MM.1S (cell line): ENCODE measurements at regions not wholly inside any gene's neighbourhood (a gene's known extent, or its start where the extent isn't known, plus 50 kb on each side); places are given as distances from the start of the nearest gene placed in this dataset.

Experiments used
- EZH2 ChIP-seq: fragments of 300-600 bp; sonication (generic); optimal IDR thresholded peaks from 2 replicates; pipeline ENCODE3; 2017; ENCODE audit warnings: low read depth, mild to moderate bottlenecking, antibody characterized with exemption, low read length, mixed read lengths
- TF ChIP-seq, protein P1 (sequence below): fragments of 300-600 bp; sonication (generic); IDR thresholded peaks from 2 replicates; pipeline ENCODE4 v1.5.1; 2016; ENCODE audit warnings: antibody characterized with exemption, low read length, mixed read lengths

DNA sequence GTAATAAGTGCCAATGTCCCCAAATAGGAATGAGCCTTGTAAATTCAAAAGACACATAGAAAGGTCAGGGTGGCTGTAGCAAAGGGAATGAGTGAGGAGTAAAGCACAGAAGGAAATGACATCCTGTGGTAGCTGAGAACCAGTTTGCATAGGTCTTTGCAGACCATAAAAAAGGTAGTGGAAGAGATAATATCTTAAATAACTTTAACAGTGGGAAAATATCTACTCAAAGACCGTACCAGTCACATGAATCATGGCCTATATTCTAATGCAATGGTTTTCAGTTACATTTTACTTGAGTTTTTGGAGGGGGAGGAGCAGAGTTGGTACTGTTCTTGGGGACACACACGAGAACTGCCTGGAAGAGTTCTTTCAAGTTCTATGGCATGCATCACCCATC, 297.3 kb upstream of the ADAMTS9 start:
- TF ChIP-seq, protein P1, sequence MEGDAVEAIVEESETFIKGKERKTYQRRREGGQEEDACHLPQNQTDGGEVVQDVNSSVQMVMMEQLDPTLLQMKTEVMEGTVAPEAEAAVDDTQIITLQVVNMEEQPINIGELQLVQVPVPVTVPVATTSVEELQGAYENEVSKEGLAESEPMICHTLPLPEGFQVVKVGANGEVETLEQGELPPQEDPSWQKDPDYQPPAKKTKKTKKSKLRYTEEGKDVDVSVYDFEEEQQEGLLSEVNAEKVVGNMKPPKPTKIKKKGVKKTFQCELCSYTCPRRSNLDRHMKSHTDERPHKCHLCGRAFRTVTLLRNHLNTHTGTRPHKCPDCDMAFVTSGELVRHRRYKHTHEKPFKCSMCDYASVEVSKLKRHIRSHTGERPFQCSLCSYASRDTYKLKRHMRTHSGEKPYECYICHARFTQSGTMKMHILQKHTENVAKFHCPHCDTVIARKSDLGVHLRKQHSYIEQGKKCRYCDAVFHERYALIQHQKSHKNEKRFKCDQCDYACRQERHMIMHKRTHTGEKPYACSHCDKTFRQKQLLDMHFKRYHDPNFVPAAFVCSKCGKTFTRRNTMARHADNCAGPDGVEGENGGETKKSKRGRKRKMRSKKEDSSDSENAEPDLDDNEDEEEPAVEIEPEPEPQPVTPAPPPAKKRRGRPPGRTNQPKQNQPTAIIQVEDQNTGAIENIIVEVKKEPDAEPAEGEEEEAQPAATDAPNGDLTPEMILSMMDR: no peak
- TF ChIP-seq EZH2: no peak
